HCT116 (cell line): ENCODE measurements at regions not wholly inside any gene's neighbourhood (a gene's known extent, or its start where the extent isn't known, plus 50 kb on each side); places are given as distances from the start of the nearest gene placed in this dataset.

Source experiments
- CEBPB ChIP-seq: IDR thresholded peaks from 2 replicates; pipeline ENCODE4 v1.6.1; 2012; ENCODE audit warnings: low read depth
- CTCF ChIP-seq, 3 experiments: fragments of 200-600 bp in 1 of 3; sonication (generic) in 1 of 3; IDR thresholded peaks in 2 of 3; conservative IDR thresholded peaks in 1 of 3; 2 replicates each; pipeline ENCODE4 v1.5.1; 2012 to 2017; ENCODE audit warnings: low read depth in 2 of 3, low read length in 2 of 3, antibody characterized with exemption in 1 of 3, borderline replicate concordance in 1 of 3, control low read depth in 1 of 3, mild to moderate bottlenecking in 1 of 3, mixed read lengths in 1 of 3, mixed run types in 1 of 3, moderate library complexity in 1 of 3; ENCODE audit not compliant: insufficient read depth in 1 of 3
- EGR1 ChIP-seq: IDR thresholded peaks from 2 replicates; pipeline ENCODE4 v1.6.1; 2012; ENCODE audit warnings: low read depth
- EZH2 ChIP-seq: fragments of 200-600 bp; sonication (generic); IDR thresholded peaks from 2 replicates; pipeline ENCODE4 v1.6.1; 2017; ENCODE audit warnings: antibody characterized with exemption, mixed run types
- EZH2phosphoT487 ChIP-seq: fragments of 200-600 bp; IDR thresholded peaks from 2 replicates; pipeline ENCODE4 v1.6.1; 2018; ENCODE audit warnings: antibody characterized with exemption, borderline replicate concordance
- JUND ChIP-seq: IDR thresholded peaks from 2 replicates; pipeline ENCODE4 v1.6.1; 2012
- MAX ChIP-seq: IDR thresholded peaks from 2 replicates; pipeline ENCODE4 v1.6.1; 2012
- POLR2A ChIP-seq: IDR thresholded peaks from 2 replicates; pipeline ENCODE4 v1.7.0; 2011; ENCODE audit warnings: borderline replicate concordance; ENCODE audit not compliant: insufficient read depth, insufficient read length; ENCODE audit errors: extremely low read depth
- POLR2AphosphoS5 ChIP-seq: IDR thresholded peaks from 2 replicates; pipeline ENCODE4 v1.6.1; 2011; ENCODE audit warnings: mild to moderate bottlenecking, low read depth, low read length, moderate library complexity
- REST ChIP-seq: IDR thresholded peaks from 2 replicates; pipeline ENCODE4 v1.6.1; 2012; ENCODE audit warnings: low read depth
- YY1 ChIP-seq: IDR thresholded peaks from 2 replicates; pipeline ENCODE4 v1.6.1; 2011; ENCODE audit warnings: low read length, low read depth, moderate library complexity, mild to moderate bottlenecking; ENCODE audit not compliant: insufficient replicate concordance; ENCODE audit errors: extremely low read depth
- ZFX ChIP-seq: fragments of 450-650 bp; IDR thresholded peaks from 2 replicates; pipeline ENCODE4 v1.6.1; 2017

- TF ChIP-seq MAX (no peak), CTCF (IDR thresholded peaks at IDR 0.05 in 2 of 3, conservative IDR thresholded peaks at IDR 0.05 in 1 of 3; ENCODE audit: borderline replicate concordance in 1 of 3, insufficient read depth in 1 of 3, low read depth in 2 of 3, low read length in 2 of 3) (no peak), EZH2phosphoT487 (no peak), EZH2 (no peak), REST (no peak), POLR2A (no peak), ZFX (no peak), POLR2AphosphoS5 (no peak), EGR1 (no peak), JUND (no peak), CEBPB (no peak), YY1 (no peak)
Measured at GRCh38 chrX:150257353-150258175, 105.6 kb upstream of the MAMLD1 start.
